ENCODE measurements at regions not wholly inside any gene's neighbourhood (a gene's known extent, or its start where the extent isn't known, plus 50 kb on each side); places are given as distances from the start of the nearest gene placed in this dataset.
A peak's percentile ranks its signal among the peaks of the same experiment; 100 is the strongest.
"Not testable (repeated sequence)": the region's sequence is repeated elsewhere in the genome, so short reads cannot be mapped to it uniquely, and the experiment has no call there.

GRCh38 chr7:42549866-42550485 lies 313.0 kb upstream of the GLI3 start:
- ATAC-seq (no peak), DNase-seq (no peak)
- intact Hi-C loops (cut with DNase I, micrococcal nuclease) = no loop called here

GRCh38 chr7:42548816-42549611 lies 312.0 kb upstream of the GLI3 start:
- intact Hi-C loops (cut with DNase I, micrococcal nuclease) = no loop called here
- ATAC-seq (no peak), DNase-seq (no peak)

GRCh38 chr7:42545049-42545724 lies 308.2 kb upstream of the GLI3 start:
- DNase-seq (no peak), ATAC-seq (no peak)
- intact Hi-C loops (cut with DNase I, micrococcal nuclease) = no loop called here

- intact Hi-C loops (cut with DNase I, micrococcal nuclease) = no loop called here
- DNase-seq (no peak), ATAC-seq (no peak)
Measured at GRCh38 chr7:42543953-42544352, 306.9 kb upstream of the GLI3 start.

- intact Hi-C loops (cut with DNase I, micrococcal nuclease); ATAC-seq; DNase-seq: not testable (repeated sequence)
Measured at GRCh38 chr7:42542446-42542845, 305.4 kb upstream of the GLI3 start.

GRCh38 chr7:42534441-42534840 lies 297.4 kb upstream of the GLI3 start:
- DNase-seq (no peak), ATAC-seq (no peak)
- intact Hi-C loops (cut with DNase I, micrococcal nuclease) = no loop called here

- intact Hi-C loops (cut with DNase I, micrococcal nuclease) = no loop called here
- ATAC-seq (no peak), DNase-seq (no peak)
Measured at GRCh38 chr7:42527004-42527403, 290.0 kb upstream of the GLI3 start.

GRCh38 chr7:42522227-42522991 lies 285.4 kb upstream of the GLI3 start:
- no peak for ATAC-seq

GRCh38 chr7:42511027-42511426 lies 274.0 kb upstream of the GLI3 start:
- DNase-seq (no peak), ATAC-seq (no peak)
- intact Hi-C loops (cut with DNase I, micrococcal nuclease) = no loop called here

More at GRCh38 chr7:42522227-42522991, 285.4 kb upstream of the GLI3 start:
- intact Hi-C loops (cut with DNase I, micrococcal nuclease) = no loop called here
- DNase-seq = no peak

GRCh38 chr7:42506097-42506496 lies 269.1 kb upstream of the GLI3 start:
- DNase-seq (no peak), ATAC-seq (no peak)
- intact Hi-C loops (cut with DNase I, micrococcal nuclease) = no loop called here

- ATAC-seq (no peak), DNase-seq (no peak)
- intact Hi-C loops (cut with DNase I, micrococcal nuclease) = no loop called here
Measured at GRCh38 chr7:42502022-42502421, 265.0 kb upstream of the GLI3 start.

GRCh38 chr7:42495256-42495655 lies 258.2 kb upstream of the GLI3 start:
- ATAC-seq = no peak

GRCh38 chr7:42494736-42495135 lies 257.7 kb upstream of the GLI3 start:
- intact Hi-C loops (cut with DNase I, micrococcal nuclease) = no loop called here
- no peak for ATAC-seq
- DNase-seq = no peak

More at GRCh38 chr7:42495256-42495655, 258.2 kb upstream of the GLI3 start:
- intact Hi-C loops (cut with DNase I, micrococcal nuclease) = no loop called here
- no peak for DNase-seq

- ATAC-seq (no peak), DNase-seq (no peak)
- intact Hi-C loops (cut with DNase I, micrococcal nuclease) = no loop called here
Measured at GRCh38 chr7:42494199-42494710, 257.2 kb upstream of the GLI3 start.

GRCh38 chr7:42493436-42494198 lies 256.6 kb upstream of the GLI3 start:
- peak; percentile 55 for ATAC-seq

GRCh38 chr7:42492920-42493319 lies 255.9 kb upstream of the GLI3 start:
- DNase-seq (no peak), ATAC-seq (no peak)
- intact Hi-C loops (cut with DNase I, micrococcal nuclease) = no loop called here

More at GRCh38 chr7:42493436-42494198, 256.6 kb upstream of the GLI3 start:
- peak; percentile 51 to 62 for DNase-seq
- intact Hi-C loops (cut with DNase I, micrococcal nuclease) = no loop called here

- ATAC-seq = no peak
- DNase-seq = no peak
- intact Hi-C loops (cut with DNase I, micrococcal nuclease) = no loop called here
Measured at GRCh38 chr7:42491106-42491505, 254.1 kb upstream of the GLI3 start.

- intact Hi-C loops (cut with DNase I, micrococcal nuclease) = no loop called here
- no peak for ATAC-seq
- DNase-seq = no peak
Measured at GRCh38 chr7:42489299-42489698, 252.3 kb upstream of the GLI3 start.
